ENCODE measurements at regions not wholly inside any gene's neighbourhood (a gene's known extent, or its start where the extent isn't known, plus 50 kb on each side); places are given as distances from the start of the nearest gene placed in this dataset.

GRCh38 chr2:180314086-180314485, 307.0 kb upstream of the CWC22 start:
- peak; percentile 82 for DNase-seq (ENCODE audit: low read depth)
- TF ChIP-seq CTCF (IDR thresholded peaks at IDR 0.05; ENCODE audit: insufficient read depth, low read length) = no peak
- H3K4me3 ChIP-seq (ENCODE audit: low read depth, low read length) = no peak overlapping the region

GRCh38 chr2:180312542-180312941, 305.4 kb upstream of the CWC22 start:
- TF ChIP-seq CTCF (IDR thresholded peaks at IDR 0.05; ENCODE audit: insufficient read depth, low read length) = no peak
- no peak overlapping the region for H3K4me3 ChIP-seq (ENCODE audit: low read depth, low read length)
- no peak for DNase-seq (ENCODE audit: low read depth)

GRCh38 chr2:180307096-180307495, 300.0 kb upstream of the CWC22 start:
- DNase-seq (ENCODE audit: low read depth) = no peak
- no peak for TF ChIP-seq CTCF (IDR thresholded peaks at IDR 0.05; ENCODE audit: insufficient read depth, low read length)
- no peak overlapping the region for H3K4me3 ChIP-seq (ENCODE audit: low read depth, low read length)

GRCh38 chr2:180306346-180306745, 299.2 kb upstream of the CWC22 start:
- no peak overlapping the region for H3K4me3 ChIP-seq (ENCODE audit: low read depth, low read length)
- DNase-seq (ENCODE audit: low read depth) = no peak
- TF ChIP-seq CTCF (IDR thresholded peaks at IDR 0.05; ENCODE audit: insufficient read depth, low read length) = no peak

GRCh38 chr2:180291552-180292421, 284.7 kb upstream of the CWC22 start:
- no peak for TF ChIP-seq CTCF (IDR thresholded peaks at IDR 0.05; ENCODE audit: insufficient read depth, low read length)
- peak; percentile 35 for DNase-seq (ENCODE audit: low read depth)
- H3K4me3 ChIP-seq (ENCODE audit: low read depth, low read length) = no peak overlapping the region

GRCh38 chr2:180291060-180291459, 284.0 kb upstream of the CWC22 start:
- no peak for TF ChIP-seq CTCF (IDR thresholded peaks at IDR 0.05; ENCODE audit: insufficient read depth, low read length)
- peak; percentile 59 for DNase-seq (ENCODE audit: low read depth)
- H3K4me3 ChIP-seq (ENCODE audit: low read depth, low read length) = no peak overlapping the region

Data from fibroblast of the aortic adventitia (primary cell).